A673 (cell line): ENCODE measurements at regions not wholly inside any gene's neighbourhood (a gene's known extent, or its start where the extent isn't known, plus 50 kb on each side); places are given as distances from the start of the nearest gene placed in this dataset.

Experiments used
- EZH2 ChIP-seq: fragments of 200-600 bp; sonication (generic); IDR thresholded peaks from 2 replicates; pipeline ENCODE4 v1.6.1; 2017; ENCODE audit warnings: borderline replicate concordance, low read depth, mild to moderate bottlenecking, mixed read lengths, antibody characterized with exemption, low read length; ENCODE audit not compliant: poor library complexity, severe bottlenecking
- TF ChIP-seq, protein P1 (sequence below): fragments of 300-800, 200-600 bp; sonication (generic); conservative IDR thresholded peaks from 2 replicates; pipeline ENCODE4 v1.5.1; 2017; ENCODE audit warnings: low read depth, mild to moderate bottlenecking, antibody characterized with exemption, low read length, moderate library complexity, mixed read lengths

DNA sequence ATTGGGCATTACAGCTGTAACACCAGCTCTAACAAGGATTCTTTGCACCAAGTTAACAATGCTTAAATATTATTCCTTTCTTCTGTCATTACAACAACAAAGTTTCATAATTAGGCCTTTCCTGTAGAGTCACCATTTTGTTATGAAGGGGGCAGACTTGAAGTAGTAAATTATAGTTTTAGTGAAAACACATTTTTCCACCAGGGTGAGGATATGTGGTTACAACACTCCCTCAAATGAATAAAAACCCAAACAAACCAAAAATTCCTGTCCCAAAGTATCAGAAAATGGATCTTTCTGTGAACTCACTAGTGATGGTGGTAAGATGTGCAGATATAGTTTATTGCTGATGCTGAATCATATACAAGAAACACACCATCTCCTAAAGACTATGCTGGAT is 250.5 kb upstream of the TUT7 start:
- TF ChIP-seq, protein P1, sequence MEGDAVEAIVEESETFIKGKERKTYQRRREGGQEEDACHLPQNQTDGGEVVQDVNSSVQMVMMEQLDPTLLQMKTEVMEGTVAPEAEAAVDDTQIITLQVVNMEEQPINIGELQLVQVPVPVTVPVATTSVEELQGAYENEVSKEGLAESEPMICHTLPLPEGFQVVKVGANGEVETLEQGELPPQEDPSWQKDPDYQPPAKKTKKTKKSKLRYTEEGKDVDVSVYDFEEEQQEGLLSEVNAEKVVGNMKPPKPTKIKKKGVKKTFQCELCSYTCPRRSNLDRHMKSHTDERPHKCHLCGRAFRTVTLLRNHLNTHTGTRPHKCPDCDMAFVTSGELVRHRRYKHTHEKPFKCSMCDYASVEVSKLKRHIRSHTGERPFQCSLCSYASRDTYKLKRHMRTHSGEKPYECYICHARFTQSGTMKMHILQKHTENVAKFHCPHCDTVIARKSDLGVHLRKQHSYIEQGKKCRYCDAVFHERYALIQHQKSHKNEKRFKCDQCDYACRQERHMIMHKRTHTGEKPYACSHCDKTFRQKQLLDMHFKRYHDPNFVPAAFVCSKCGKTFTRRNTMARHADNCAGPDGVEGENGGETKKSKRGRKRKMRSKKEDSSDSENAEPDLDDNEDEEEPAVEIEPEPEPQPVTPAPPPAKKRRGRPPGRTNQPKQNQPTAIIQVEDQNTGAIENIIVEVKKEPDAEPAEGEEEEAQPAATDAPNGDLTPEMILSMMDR, result no peak
- no peak for TF ChIP-seq EZH2
